AG09309 (cell line): ENCODE measurements at regions not wholly inside any gene's neighbourhood (a gene's known extent, or its start where the extent isn't known, plus 50 kb on each side); places are given as distances from the start of the nearest gene placed in this dataset.
"Not testable (repeated sequence)": the region's sequence is repeated elsewhere in the genome, so short reads cannot be mapped to it uniquely, and the experiment has no call there.

Source experiments
- DNase-seq: peaks from one replicate; pipeline ENCODE4 v3.0.0-alpha.2; 2010; ENCODE audit warnings: low read depth
- H3K4me3 ChIP-seq: 2 replicates; pipeline ENCODE4 v1.5.1; 2011; ENCODE audit warnings: mild to moderate bottlenecking, low read depth, low read length, moderate library complexity; ENCODE audit not compliant: control insufficient read depth
- CTCF ChIP-seq: IDR thresholded peaks from 2 replicates; pipeline ENCODE4 v1.5.1; 2011; ENCODE audit warnings: mild to moderate bottlenecking, low read depth, low read length, inconsistent platforms; ENCODE audit not compliant: insufficient read depth, control insufficient read depth; ENCODE audit errors: missing control alignments

GRCh38 chr18:8928847-8929780, 173.4 kb upstream of the NDUFV2 start:
- H3K4me3 ChIP-seq: no peak overlapping the region
- DNase-seq: no peak
- no peak for TF ChIP-seq CTCF

GRCh38 chr18:8930990-8931616, 171.4 kb upstream of the NDUFV2 start:
- H3K4me3 ChIP-seq: no peak overlapping the region
- TF ChIP-seq CTCF: no peak
- no peak for DNase-seq

- no peak for DNase-seq
- TF ChIP-seq CTCF: no peak
- no peak overlapping the region for H3K4me3 ChIP-seq
Measured at GRCh38 chr18:8932866-8933265, 169.6 kb upstream of the NDUFV2 start.

- no peak for TF ChIP-seq CTCF
- H3K4me3 ChIP-seq: no peak overlapping the region
Measured at GRCh38 chr18:8933714-8934284, 168.7 kb upstream of the NDUFV2 start.

GRCh38 chr18:8935346-8935745, 167.2 kb upstream of the NDUFV2 start:
- DNase-seq, H3K4me3 ChIP-seq: not testable (repeated sequence)

More at GRCh38 chr18:8933714-8934284, 168.7 kb upstream of the NDUFV2 start:
- no peak for DNase-seq

GRCh38 chr18:8936619-8937018, 165.9 kb upstream of the NDUFV2 start:
- no peak overlapping the region for H3K4me3 ChIP-seq
- TF ChIP-seq CTCF: no peak

More at GRCh38 chr18:8936619-8937018, 165.9 kb upstream of the NDUFV2 start:
- DNase-seq: no peak
